A549 (cell line): ENCODE measurements at regions not wholly inside any gene's neighbourhood (a gene's known extent, or its start where the extent isn't known, plus 50 kb on each side); places are given as distances from the start of the nearest gene placed in this dataset.
"Not testable (repeated sequence)": the region's sequence is repeated elsewhere in the genome, so short reads cannot be mapped to it uniquely, and the experiment has no call there.

Experiments used
- EHMT2 ChIP-seq: fragments of 200-600 bp; sonication (generic); IDR thresholded peaks from 2 replicates; pipeline ENCODE4 v1.6.1; 2016; ENCODE audit warnings: antibody characterized with exemption, low read depth, mild to moderate bottlenecking, moderate library complexity
- NR3C1 ChIP-seq: fragments of >200 bp; sonication (Bioruptor Twin); formaldehyde crosslinking; IDR thresholded peaks from 3 replicates; pipeline ENCODE4 v1.6.1; 2017
- POLR2A ChIP-seq: IDR thresholded peaks from 2 replicates; pipeline ENCODE4 v1.6.1; 2012; ENCODE audit warnings: mild to moderate bottlenecking, low read length
- RAD21 ChIP-seq, 2 experiments: fragments of >200 bp in 1 of 2; sonication (Bioruptor Twin) in 1 of 2; formaldehyde crosslinking in 1 of 2; IDR thresholded peaks in 1 of 2; conservative IDR thresholded peaks in 1 of 2; 2 replicates in 1 of 2; 3 replicates in 1 of 2; pipeline ENCODE4 v1.6.1; 2012 to 2018; ENCODE audit warnings: inconsistent platforms in 1 of 2
- SMC3 ChIP-seq: fragments of >200 bp; sonication (Bioruptor Twin); formaldehyde crosslinking; IDR thresholded peaks from 3 replicates; pipeline ENCODE4 v1.6.1; 2018; ENCODE audit warnings: inconsistent platforms
- TFCP2L1 ChIP-seq: fragments of 250-450 bp; sonication (Bioruptor Pico); IDR thresholded peaks from 2 replicates; pipeline ENCODE4 v1.5.0; 2021; ENCODE audit warnings: mild to moderate bottlenecking
- TF ChIP-seq, protein P1 (sequence below): IDR thresholded peaks from 2 replicates; pipeline ENCODE4 v1.6.1; 2012
- TF ChIP-seq, protein P2 (sequence below): fragments of >200 bp; sonication (Bioruptor Twin); formaldehyde crosslinking; IDR thresholded peaks from 3 replicates; pipeline ENCODE4 v1.5.1; 2016

DNA sequence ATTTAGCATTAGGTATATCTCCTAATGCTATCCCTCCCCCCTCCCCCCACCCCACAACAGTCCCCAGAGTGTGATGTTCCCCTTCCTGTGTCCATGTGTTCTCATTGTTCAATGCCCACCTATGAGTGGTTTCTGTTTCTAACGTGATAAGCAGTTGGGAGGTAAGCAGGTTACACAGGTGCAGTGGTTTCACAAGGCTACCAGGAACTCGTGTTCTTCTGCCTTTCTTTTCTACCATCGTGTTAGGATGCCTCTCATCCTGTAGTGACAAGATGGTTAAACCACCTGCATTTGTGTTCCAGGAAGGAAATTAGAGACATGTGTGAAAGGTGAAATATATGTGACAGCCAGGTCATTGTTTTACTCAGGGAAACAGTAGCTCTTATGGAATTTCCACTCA, 476.5 kb upstream of the DDX18 start:
- TF ChIP-seq, protein P1, sequence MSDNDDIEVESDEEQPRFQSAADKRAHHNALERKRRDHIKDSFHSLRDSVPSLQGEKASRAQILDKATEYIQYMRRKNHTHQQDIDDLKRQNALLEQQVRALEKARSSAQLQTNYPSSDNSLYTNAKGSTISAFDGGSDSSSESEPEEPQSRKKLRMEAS, result not testable (repeated sequence)
- TF ChIP-seq, protein P2, sequence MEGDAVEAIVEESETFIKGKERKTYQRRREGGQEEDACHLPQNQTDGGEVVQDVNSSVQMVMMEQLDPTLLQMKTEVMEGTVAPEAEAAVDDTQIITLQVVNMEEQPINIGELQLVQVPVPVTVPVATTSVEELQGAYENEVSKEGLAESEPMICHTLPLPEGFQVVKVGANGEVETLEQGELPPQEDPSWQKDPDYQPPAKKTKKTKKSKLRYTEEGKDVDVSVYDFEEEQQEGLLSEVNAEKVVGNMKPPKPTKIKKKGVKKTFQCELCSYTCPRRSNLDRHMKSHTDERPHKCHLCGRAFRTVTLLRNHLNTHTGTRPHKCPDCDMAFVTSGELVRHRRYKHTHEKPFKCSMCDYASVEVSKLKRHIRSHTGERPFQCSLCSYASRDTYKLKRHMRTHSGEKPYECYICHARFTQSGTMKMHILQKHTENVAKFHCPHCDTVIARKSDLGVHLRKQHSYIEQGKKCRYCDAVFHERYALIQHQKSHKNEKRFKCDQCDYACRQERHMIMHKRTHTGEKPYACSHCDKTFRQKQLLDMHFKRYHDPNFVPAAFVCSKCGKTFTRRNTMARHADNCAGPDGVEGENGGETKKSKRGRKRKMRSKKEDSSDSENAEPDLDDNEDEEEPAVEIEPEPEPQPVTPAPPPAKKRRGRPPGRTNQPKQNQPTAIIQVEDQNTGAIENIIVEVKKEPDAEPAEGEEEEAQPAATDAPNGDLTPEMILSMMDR, result not testable (repeated sequence)
- TF ChIP-seq SMC3; RAD21 (conservative IDR thresholded peaks at IDR 0.05 in 1 of 2, IDR thresholded peaks at IDR 0.05 in 1 of 2); POLR2A; TFCP2L1 (CRISPR knock-in tag); NR3C1; EHMT2: not testable (repeated sequence)
